GM18517 (cell line): ENCODE measurements at regions not wholly inside any gene's neighbourhood (a gene's known extent, or its start where the extent isn't known, plus 50 kb on each side); places are given as distances from the start of the nearest gene placed in this dataset.

Source experiments
- ATAC-seq: cut with Tn5 transposase; IDR thresholded peaks from one replicate; pipeline ENCODE4 v1.9.1; 2021; ENCODE audit warnings: mild to moderate bottlenecking, moderate library complexity; ENCODE audit not compliant: unreplicated experiment

DNA sequence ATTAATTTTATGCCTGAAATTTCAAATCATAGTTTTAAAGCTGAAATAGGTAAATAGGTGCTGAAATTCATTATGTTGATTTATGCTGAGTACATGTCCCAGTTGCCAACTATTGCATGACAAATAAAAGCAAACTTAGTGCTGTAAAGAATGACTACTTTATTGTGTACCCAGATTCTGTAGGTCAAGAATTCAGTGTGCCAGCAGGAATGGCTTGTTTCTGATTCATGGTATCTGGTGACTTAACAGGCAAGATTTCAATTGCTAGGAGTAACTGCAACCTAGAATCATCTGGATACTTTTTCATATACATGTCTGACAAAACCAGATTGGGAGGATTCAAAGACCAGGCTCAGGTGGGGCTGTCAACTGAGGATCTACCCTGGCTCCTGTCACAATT lies 678.4 kb upstream of the ADAMTS5 start:
- no peak for ATAC-seq

DNA sequence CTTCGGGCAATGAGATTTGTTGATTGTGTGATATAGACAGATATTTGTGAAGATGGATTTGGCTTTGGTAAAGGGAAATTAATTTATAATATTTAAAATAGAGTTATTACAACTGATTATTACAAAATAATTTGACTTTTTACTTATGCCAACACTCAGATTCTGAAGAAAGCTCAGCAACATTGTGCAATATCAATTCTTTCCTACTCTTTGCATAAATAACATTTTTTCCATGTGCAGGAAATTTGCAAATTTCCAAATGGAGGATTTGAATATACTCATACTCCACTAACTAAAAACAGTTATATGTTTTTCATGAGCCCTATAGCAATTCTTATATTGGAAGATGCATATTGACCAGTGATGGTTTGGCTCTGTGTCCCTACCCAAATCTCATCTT lies 676.4 kb upstream of the ADAMTS5 start:
- ATAC-seq, result no peak

DNA sequence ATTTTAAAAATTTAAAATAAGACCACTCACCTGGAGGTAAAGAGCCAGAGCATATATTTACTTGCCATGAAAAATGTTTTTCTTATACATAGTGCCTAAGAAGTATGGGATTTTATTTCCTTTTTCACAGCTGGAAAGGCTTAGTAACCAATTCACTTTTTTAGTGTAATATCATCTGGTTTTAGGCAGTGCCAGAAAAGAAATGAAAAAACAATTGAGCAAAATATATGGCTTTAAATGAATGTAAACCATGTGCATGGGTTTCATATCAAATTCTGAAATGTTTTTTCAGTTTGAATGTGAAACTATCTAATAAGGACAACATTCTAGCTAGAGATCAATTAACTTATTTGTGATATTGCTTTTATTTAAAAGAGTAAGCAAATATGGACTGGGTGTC lies 672.4 kb upstream of the ADAMTS5 start:
- ATAC-seq, result no peak

DNA sequence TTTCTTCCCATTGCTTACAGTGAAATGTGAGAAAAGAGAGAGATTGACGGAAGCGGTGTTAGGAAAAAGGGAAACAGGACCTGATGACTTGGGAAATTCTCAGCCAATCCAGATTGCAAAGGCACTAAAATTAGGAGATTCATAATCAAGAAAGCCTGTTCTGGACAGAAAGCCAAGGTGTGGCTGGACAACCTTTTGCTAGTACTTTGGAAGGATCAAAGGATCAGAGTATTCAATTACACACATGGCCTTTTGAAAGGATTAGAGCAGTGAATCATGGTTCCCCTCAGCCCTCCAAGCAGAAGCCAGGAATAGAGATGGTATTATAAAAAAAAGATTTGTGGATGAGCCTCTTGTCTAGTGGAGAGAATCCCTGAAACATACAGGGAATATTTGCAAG lies 669.8 kb upstream of the ADAMTS5 start:
- ATAC-seq, result no peak

DNA sequence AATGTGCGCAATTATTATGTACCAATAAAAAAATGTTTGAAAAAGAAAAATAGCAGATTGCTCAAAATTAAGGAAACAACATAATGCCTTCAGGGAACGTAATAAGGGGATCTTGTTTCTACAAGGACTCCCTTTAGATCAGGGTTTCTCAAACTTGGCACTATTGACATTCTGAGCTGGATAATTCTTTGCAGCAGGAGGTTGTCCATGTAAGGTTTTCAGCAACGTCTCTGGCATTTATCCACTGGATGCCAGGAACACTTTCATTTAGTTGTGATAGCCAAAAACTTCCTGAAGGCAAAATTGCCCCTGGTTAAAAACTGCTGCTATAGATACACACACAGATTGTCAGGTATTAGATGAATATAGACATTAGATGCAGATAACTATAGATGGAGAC lies 666.7 kb upstream of the ADAMTS5 start:
- ATAC-seq, result no peak

DNA sequence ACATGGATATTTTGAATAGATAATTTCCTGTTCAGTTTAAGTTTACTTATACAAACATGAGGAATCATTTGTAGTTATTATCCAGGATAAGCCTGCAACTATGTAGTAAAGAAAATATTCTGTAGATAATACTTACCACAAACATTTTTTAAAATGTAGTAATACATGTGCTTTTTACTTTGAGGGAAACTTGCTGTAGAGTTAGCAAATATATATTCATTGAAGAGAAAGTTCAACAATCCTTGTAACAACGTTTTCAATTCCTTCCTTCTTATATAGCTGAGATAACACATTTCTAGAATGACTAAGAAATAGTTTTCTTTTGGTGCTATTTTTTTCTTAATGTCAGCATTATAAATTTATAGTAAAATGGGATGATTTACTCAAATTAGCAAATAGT lies 664.6 kb upstream of the ADAMTS5 start:
- ATAC-seq, result no peak

DNA sequence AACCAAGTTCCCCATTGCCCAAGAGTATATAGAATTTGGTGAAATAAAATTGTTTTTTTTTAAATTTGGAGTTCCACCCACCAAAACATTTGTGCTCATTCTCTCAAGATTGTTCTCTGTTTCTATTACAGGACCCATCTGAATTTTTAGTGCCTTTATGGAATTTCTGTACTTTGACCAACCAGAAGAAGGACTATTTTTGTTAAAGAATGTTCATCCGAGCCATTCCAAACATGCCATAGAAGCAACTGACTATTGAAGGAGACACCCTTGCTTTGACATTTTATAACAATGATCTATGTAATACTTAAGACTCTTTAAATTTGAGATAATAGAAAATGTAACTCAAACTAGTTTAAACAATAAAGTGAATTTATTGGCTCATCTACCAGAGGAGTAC lies 655.7 kb upstream of the ADAMTS5 start:
- ATAC-seq, result no peak

DNA sequence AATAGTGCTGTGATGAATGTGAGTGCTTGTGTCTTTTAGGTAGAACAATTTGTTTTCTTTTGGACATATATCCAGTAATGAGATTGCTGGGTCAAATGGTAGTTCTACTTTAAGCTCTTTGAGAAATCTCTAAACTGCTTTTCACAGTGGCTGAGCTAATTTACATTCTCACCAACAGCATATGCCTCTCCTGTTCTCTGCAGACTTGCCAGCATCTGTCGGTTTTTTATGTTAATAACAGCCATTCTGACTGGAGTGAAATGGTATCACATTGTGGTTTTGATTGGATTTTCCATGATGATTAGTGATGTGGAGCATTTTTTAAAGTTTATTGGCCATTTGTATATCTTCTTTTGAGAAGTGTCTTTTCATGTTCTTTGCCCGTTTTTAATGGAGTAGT lies 647.3 kb upstream of the ADAMTS5 start:
- no peak for ATAC-seq

DNA sequence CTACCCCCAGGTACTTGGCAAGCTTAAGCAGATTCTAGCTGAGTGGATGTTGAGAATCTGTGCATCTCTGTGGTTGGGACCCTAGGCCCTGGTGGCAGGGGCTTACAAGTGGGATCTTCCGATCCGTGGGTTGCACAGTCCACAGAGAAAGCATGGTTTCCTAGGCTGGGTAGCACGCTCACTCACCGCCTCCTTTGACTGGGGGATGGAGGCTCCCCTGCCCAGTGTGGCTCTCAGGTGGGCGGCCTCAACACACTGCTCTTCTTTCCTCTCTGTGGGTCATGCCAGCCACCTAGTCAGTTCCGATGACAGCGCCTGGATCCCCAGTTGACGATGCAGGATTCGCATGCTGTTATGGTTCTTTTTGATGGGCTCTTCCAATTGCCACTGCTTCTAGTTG lies 639.5 kb upstream of the ADAMTS5 start:
- ATAC-seq, result no peak

DNA sequence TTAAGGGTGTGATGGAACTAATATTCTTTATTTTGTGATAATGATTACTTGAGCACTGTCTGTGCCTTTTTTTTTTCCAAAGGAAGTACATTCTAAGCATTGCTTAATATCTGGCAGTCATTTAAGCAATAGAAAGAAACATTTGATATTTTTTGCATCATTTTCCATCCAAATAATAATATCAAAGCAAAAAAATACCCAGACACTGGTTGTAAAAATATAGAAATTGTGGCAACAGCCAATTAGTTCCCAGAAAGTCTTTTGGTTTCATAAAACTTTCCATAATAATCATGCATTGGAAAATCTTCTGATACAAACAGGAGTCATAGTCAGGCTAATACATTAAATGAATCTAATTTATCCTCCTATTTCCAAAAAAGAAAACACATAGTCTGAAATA lies 629.3 kb upstream of the ADAMTS5 start:
- ATAC-seq, result no peak

DNA sequence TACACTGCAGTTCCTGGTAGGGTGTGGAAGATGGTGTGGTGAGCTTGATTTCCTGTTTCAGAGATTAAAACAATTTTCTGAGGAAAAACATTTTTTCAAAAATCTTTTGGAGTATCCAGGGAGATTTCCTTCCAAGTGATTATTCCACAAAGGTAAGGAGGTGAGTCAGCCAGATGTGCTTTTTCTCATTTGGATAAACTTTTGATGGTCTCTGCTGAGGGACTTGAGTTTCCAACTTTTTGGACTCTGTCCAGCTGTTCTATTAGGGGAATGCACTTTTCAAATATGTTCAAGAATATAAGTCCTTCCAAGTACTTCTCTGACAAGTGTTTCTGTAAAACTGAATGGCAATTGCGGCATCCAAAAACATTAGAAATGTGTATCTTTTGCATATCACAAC lies 628.8 kb upstream of the ADAMTS5 start:
- no peak for ATAC-seq

DNA sequence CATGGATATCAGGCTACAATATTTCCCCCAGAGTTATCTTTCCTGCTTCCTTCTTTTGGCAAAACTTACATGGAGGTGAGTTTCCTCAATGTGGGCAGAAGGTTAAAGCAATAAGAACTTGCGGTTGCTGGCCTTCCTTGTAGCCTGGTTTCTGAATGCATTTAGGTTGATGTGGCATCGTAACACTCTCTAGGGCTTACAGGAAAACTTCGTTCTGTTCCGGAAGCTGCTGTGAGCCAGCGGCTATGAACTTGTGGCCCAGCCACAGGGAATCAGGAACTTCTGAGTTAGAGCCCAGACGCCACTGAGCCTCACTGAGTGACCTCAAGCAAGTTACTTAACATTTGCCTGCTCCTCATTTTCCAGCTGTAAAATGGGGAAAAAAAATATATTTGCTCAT lies 623.4 kb upstream of the ADAMTS5 start:
- no peak for ATAC-seq

DNA sequence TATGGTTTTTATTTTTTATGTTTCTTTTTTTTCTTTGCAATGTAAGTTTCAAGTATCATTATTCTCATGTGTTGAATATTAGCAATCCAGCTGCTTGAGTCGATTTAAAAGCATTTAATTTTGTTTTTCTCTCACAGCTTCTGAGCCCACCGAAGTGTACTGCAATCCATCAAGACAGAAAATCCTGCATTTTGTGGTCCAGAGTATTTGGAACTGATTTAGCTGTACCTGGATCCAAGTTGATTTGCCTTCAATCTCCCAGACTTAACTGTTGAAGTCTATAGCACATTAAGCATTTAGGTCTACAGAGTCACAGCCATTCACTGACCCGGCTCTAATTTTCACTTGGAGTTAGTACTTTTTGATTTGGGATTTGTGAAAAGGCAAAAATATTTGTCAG lies 622.9 kb upstream of the ADAMTS5 start:
- no peak for ATAC-seq

DNA sequence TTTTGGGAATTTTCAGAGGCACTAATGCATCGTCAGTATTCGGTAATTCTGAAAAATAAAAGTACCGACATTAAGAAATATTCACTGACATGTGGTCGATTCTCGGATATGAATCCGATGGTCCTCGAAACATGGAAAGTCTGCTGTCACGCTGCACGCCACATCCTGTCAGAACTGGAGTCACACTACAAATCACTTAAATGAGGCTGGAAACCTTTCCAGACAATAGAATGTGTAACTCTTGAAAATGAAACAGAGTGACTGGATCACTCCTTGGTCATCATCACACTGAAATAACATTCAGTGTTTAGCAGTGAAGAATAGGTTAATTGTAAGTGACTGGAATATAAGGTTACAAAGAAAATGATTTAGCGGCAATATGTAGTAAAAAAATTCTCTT lies 620.1 kb upstream of the ADAMTS5 start:
- ATAC-seq, result no peak

DNA sequence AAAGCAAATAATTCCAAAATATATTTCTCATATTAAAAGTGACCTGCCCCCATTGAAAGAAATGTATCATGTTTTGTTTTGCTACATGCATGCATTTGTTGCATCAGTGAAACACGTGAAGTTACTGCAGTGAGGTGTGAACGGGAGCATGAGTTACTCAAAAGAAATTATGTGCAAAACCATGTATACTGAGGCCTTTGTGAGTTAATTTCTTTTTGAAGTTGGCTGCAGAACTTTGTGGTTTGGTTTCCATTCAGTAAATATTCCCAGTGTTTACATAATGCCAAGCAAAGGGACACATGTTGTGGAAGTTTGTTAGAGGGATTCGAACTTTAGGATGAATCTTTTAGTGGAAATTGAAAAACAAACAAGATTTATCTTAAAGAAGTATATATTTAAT lies 619.4 kb upstream of the ADAMTS5 start:
- no peak for ATAC-seq

DNA sequence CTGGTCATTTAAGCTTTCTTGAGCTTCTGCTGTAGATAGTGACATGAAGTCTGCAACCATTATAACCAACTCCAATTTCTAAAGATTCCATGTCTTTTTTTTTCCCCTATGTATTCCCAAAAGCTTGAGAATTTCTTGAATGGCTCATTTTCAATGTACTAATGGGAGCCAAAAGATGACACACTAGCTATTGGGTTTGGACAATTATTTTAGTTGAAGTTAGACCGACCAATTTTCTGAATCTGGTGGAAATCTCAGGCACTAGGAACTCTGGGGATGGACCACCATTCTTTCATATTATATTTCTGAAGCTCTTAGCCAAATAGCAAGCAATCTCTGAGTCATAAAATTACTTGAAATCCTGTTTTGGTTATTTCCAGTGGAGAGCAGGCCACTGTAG lies 617.4 kb upstream of the ADAMTS5 start:
- ATAC-seq, result no peak

DNA sequence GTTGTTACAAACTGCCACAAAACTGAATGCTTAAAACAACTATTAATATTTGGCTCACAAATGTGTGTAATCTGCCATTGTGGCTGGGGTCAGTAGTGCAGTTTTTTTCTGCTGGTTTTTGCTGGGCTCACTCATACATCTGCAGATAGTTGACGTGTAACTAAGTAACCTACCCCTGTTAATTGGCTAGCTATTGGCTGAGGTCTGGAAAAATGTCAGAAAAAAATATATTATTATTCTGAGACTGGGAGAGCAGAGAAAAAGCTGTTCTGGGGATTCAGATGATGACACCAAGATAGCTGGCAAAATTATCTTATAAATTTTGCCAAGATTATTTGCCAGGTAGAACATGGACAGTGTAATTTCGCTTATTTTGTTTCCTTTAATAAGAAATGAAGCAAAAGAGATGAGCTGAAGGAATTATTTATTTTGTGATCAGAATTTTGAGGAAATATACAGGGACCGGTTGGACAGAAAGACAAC lies 616.1 kb upstream of the ADAMTS5 start:
- ATAC-seq, result no peak

DNA sequence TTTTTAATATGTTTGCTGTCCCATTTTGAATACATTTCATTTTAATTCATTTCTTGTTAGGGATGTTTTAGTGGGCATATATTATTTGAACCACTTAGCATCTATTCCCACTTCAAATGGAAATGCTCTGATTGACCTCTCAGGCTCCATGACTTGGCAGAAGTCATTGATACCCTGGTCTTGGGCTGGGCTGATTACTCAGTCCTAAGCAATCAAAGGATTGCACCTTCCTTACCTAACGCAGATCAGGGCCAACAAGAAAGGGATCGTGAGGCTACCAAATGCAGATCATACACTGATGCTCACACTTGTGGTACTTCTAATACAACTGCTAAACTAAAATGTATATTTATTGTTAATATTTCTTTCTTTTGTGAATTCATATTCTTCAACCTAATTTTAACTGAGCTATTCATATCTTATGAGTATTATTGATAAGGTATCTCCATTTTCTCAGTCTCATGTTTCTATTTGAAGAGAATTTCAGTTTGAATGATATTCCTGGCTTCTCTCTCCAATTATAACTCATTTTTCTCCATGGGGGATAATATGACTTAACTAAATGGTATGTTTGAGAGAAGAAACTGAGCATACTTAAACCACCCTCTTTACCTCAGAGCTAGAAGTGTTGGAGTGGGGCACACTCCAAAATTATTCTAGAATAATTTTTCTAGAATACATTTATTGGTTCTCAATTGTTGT lies 615.5 kb upstream of the ADAMTS5 start:
- no peak for ATAC-seq

DNA sequence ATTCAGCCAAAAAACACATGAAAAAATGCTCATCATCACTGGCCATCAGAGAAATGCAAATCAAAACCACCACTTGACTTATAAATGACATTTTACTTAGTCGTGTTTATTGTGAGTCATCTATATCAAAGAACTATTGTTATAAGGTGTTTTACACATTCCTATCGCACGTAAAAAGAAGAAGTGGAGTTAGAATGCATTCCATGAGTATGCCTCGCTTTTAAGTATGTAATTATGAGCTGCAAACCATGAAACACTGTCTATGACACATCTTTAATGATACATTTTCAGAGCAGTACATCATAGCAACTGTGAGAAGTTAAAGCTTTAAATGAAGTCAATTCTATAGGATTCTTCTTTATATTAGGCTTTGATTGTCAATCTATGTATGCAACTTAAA lies 614.3 kb upstream of the ADAMTS5 start:
- ATAC-seq, result no peak

DNA sequence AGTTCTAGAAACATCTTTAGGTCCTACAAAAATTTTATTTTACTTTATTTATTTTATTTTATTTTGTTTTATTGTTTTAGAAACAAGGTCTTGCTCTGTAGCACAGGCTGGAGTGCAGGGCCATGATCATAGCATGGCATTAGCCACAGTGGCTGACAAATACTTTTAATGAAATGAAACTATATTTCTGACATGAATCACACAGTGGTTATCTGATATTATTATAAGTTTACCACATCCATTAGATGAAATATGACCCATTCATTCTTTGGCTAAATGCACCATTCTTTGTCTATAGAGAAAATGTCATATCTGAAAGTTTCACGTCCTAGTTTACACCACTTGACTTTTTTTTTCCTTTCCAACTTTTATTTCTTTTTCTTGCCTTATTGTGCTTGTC lies 613.4 kb upstream of the ADAMTS5 start:
- ATAC-seq, result no peak

DNA sequence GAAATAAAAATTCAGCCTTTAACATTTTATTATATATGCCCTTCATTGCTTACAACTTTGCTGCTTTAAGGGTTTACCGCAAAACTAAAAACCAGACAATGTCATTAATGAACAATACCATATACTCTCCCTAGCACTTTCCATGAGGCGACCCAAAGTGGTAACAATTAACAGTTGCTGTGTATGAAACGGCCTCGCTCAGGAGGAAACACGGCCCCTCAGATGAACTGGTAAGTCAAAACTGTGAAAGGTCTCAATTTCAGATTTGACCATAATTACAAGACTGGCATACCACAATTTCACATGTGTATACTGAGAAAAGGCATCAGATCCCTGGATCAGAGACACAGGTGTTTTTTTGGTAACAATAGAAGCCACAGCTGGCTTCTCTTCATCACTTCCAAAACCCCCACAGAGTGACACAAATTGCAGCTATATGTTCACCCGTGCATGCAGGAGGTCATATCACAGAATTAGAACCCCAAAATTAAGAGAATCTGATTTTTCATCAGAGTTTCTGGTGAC lies 611.9 kb upstream of the ADAMTS5 start:
- no peak for ATAC-seq

DNA sequence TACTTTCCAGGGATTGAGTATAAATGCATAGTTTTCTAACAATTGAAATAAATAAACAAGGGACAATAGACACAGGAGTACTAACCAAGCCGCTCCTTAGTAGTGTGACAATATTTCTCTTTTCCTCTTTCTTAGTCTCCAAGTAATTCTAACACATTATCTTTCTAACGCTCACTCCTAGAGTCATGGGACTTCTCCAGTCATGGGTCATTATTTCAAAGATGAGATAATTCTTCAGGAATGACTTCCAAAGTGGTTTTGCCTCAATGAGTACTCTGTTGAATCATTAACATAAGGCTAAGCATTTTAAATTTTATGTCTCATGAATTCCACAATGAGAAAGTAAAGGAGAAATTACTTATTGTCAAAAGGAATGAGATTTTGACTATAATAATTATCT lies 605.8 kb upstream of the ADAMTS5 start:
- ATAC-seq, result no peak

DNA sequence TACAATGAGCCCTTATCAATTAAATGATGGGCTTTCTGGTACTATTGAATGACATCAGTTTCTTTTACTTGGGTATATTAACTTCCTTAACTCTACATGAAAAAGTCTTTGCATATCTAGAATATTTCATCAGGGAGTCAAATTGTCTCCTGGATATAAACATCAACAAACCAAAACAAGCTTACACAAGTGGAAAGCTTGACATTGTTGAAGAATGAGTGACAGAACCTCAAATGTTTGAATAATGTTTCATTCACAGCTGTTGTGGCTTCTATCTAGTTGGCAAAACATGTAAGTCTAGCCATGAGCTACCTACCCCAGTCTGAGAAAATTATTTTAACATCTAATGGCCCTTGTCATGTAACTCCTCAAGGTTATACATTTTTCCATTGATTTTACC lies 604.8 kb upstream of the ADAMTS5 start:
- ATAC-seq, result no peak
